MM.1S (cell line): ENCODE measurements at regions not wholly inside any gene's neighbourhood (a gene's known extent, or its start where the extent isn't known, plus 50 kb on each side); places are given as distances from the start of the nearest gene placed in this dataset.

Experiments
- EZH2 ChIP-seq: fragments of 300-600 bp; sonication (generic); optimal IDR thresholded peaks from 2 replicates; pipeline ENCODE3; 2017; ENCODE audit warnings: low read depth, mild to moderate bottlenecking, antibody characterized with exemption, low read length, mixed read lengths
- EZH2phosphoT487 ChIP-seq: fragments of 300-600 bp; sonication (generic); IDR thresholded peaks from 2 replicates; pipeline ENCODE4 v1.6.1; 2018; ENCODE audit warnings: antibody characterized with exemption, low read length
- TF ChIP-seq, protein P1 (sequence below): fragments of 300-600 bp; sonication (generic); IDR thresholded peaks from 2 replicates; pipeline ENCODE4 v1.5.1; 2016; ENCODE audit warnings: antibody characterized with exemption, low read length, mixed read lengths

- TF ChIP-seq, protein P1, sequence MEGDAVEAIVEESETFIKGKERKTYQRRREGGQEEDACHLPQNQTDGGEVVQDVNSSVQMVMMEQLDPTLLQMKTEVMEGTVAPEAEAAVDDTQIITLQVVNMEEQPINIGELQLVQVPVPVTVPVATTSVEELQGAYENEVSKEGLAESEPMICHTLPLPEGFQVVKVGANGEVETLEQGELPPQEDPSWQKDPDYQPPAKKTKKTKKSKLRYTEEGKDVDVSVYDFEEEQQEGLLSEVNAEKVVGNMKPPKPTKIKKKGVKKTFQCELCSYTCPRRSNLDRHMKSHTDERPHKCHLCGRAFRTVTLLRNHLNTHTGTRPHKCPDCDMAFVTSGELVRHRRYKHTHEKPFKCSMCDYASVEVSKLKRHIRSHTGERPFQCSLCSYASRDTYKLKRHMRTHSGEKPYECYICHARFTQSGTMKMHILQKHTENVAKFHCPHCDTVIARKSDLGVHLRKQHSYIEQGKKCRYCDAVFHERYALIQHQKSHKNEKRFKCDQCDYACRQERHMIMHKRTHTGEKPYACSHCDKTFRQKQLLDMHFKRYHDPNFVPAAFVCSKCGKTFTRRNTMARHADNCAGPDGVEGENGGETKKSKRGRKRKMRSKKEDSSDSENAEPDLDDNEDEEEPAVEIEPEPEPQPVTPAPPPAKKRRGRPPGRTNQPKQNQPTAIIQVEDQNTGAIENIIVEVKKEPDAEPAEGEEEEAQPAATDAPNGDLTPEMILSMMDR, result no peak
- TF ChIP-seq EZH2 (no peak), EZH2phosphoT487 (no peak)
Observed at GRCh38 chr11:134470238-134470637, 58.2 kb upstream of the B3GAT1 start.
